H1 (cell line): ENCODE measurements at regions not wholly inside any gene's neighbourhood (a gene's known extent, or its start where the extent isn't known, plus 50 kb on each side); places are given as distances from the start of the nearest gene placed in this dataset.
"Not testable (repeated sequence)": the region's sequence is repeated elsewhere in the genome, so short reads cannot be mapped to it uniquely, and the experiment has no call there.

Experiments
- CTCF ChIA-PET: fragments of 300-600 bp; sonication (Branson Sonifier 250); formaldehyde crosslinking; loops from one replicate; lab custom pipeline; 2021; ENCODE audit not compliant: partially characterized antibody; lab: Charles Lee
- POLR2A ChIA-PET: fragments of 300-600 bp; sonication (Branson Sonifier 250); formaldehyde crosslinking; loops from one replicate; lab custom pipeline; 2021; ENCODE audit warnings: inconsistent platforms; ENCODE audit not compliant: partially characterized antibody; lab: Charles Lee
- DNase-seq, 2 experiments: peaks; one replicate each; pipeline versions ENCODE4 v3.0.0 to v3.0.0-alpha.2; 2010 to 2022; ENCODE audit warnings: low spot score in 2 of 2, low read depth in 1 of 2, mixed read lengths in 1 of 2
- FAIRE-seq: peaks from 2 replicates; lab custom pipeline; 2011; peaks lifted over from hg19 to GRCh38; lab: Jason Lieb, UNC
- H2AFZ ChIP-seq: 2 replicates; pipeline ENCODE4 v1.8.1; 2012; ENCODE audit warnings: low read length, inconsistent platforms
- H2AK5ac ChIP-seq: 2 replicates; pipeline ENCODE4 v1.6.1; 2013; ENCODE audit warnings: low read depth, low read length
- H2BK120ac ChIP-seq: replicated peaks from 2 replicates; pipeline ENCODE3; 2013; ENCODE audit warnings: low read depth, low read length, inconsistent platforms
- H2BK12ac ChIP-seq: 2 replicates; pipeline ENCODE4 v1.6.1; 2013; ENCODE audit warnings: low read depth, low read length
- H2BK15ac ChIP-seq: 2 replicates; pipeline ENCODE4 v1.6.1; 2013; ENCODE audit warnings: low read length
- H2BK20ac ChIP-seq: 2 replicates; pipeline ENCODE4 v1.6.1; 2013; ENCODE audit warnings: low read length
- H2BK5ac ChIP-seq: 2 replicates; pipeline ENCODE4 v1.6.1; 2013; ENCODE audit warnings: low read depth, low read length
- H3K14ac ChIP-seq: 2 replicates; pipeline ENCODE4 v1.6.1; 2013; ENCODE audit warnings: inconsistent platforms; ENCODE audit not compliant: insufficient read length
- H3K18ac ChIP-seq: 2 replicates; pipeline ENCODE4 v1.6.1; 2013; ENCODE audit warnings: low read length; ENCODE audit errors: extremely low read depth
- H3K23ac ChIP-seq: 2 replicates; pipeline ENCODE4 v1.6.1; 2013; ENCODE audit warnings: inconsistent platforms; ENCODE audit not compliant: insufficient read length
- H3K23me2 ChIP-seq: 2 replicates; pipeline ENCODE4 v1.6.1; 2013; ENCODE audit warnings: low read depth, low read length
- H3K27ac ChIP-seq: 2 replicates; pipeline ENCODE4 v1.6.1; 2011; ENCODE audit warnings: low read depth, low read length, inconsistent platforms
- H3K27me3 ChIP-seq, 4 experiments: replicated peaks in 1 of 4; 1 replicate in 1 of 4; 2 replicates in 3 of 4; pipeline versions ENCODE4 v1.6.1 to v1.8.1; 2011 to 2013; ENCODE audit warnings: low read length in 3 of 4, mild to moderate bottlenecking in 3 of 4, inconsistent platforms in 2 of 4, mixed read lengths in 2 of 4, moderate library complexity in 1 of 4; ENCODE audit not compliant: control insufficient read depth in 3 of 4, insufficient read depth in 3 of 4; ENCODE audit errors: extremely low read depth in 1 of 4
- H3K36me3 ChIP-seq, 4 experiments: 2 replicates each; pipeline versions ENCODE4 v1.6.1 to v1.8.1; 2011 to 2013; ENCODE audit warnings: mild to moderate bottlenecking in 4 of 4, low read length in 3 of 4, moderate library complexity in 2 of 4, control low read depth in 1 of 4, inconsistent platforms in 1 of 4; ENCODE audit not compliant: insufficient read depth in 4 of 4, control insufficient read depth in 2 of 4
- H3K4ac ChIP-seq: replicated peaks from 2 replicates; pipeline ENCODE3; 2013; ENCODE audit warnings: low read length, low read depth, mixed read lengths, inconsistent platforms; ENCODE audit not compliant: insufficient read length
- H3K4me1 ChIP-seq, 4 experiments: replicated peaks in 1 of 4; 1 replicate in 1 of 4; 2 replicates in 3 of 4; pipeline versions ENCODE4 v1.6.1 to v1.8.1; 2011 to 2013; ENCODE audit warnings: low read length in 3 of 4, inconsistent platforms in 2 of 4, mixed read lengths in 1 of 4; ENCODE audit not compliant: insufficient read depth in 4 of 4, control insufficient read depth in 3 of 4
- H3K4me2 ChIP-seq, 2 experiments: 2 replicates each; pipeline versions ENCODE4 v1.6.1 to v1.8.1; 2011 to 2013; ENCODE audit warnings: low read depth in 2 of 2, low read length in 2 of 2, control low read depth in 1 of 2, inconsistent platforms in 1 of 2, mild to moderate bottlenecking in 1 of 2; ENCODE audit not compliant: insufficient read depth in 1 of 2
- H3K4me3 ChIP-seq, 4 experiments: fragments of 200-600, 300-600 bp in 1 of 4; sonication (generic), shearing (Covaris generic), sonication (Bioruptor Twin) in 1 of 4; 2 replicates each; pipeline versions ENCODE4 v1.5.1 to v1.8.1; 2011 to 2016; ENCODE audit warnings: low read length in 4 of 4, low read depth in 3 of 4, control low read depth in 2 of 4, inconsistent platforms in 2 of 4, mild to moderate bottlenecking in 2 of 4, mixed read lengths in 1 of 4, moderate library complexity in 1 of 4; ENCODE audit not compliant: insufficient read depth in 2 of 4; ENCODE audit errors: extremely low read depth in 1 of 4
- H3K56ac ChIP-seq: replicated peaks from 2 replicates; pipeline ENCODE3; 2013; ENCODE audit warnings: low read depth, mild to moderate bottlenecking, mixed read lengths, low read length, inconsistent platforms; ENCODE audit not compliant: insufficient read length
- H3K79me1 ChIP-seq: 2 replicates; pipeline ENCODE4 v1.6.1; 2013; ENCODE audit warnings: low read depth, low read length, control low read depth
- H3K79me2 ChIP-seq, 2 experiments: 2 replicates each; pipeline versions ENCODE4 v1.6.1 to v1.8.1; 2012 to 2013; ENCODE audit warnings: low read length in 2 of 2, mild to moderate bottlenecking in 2 of 2, inconsistent platforms in 1 of 2; ENCODE audit not compliant: insufficient read depth in 2 of 2, control insufficient read depth in 1 of 2
- H3K9ac ChIP-seq, 4 experiments: replicated peaks in 1 of 4; 1 replicate in 1 of 4; 2 replicates in 3 of 4; pipeline versions ENCODE4 v1.6.1 to v1.8.1; 2011 to 2013; ENCODE audit warnings: low read depth in 3 of 4, low read length in 3 of 4, control low read depth in 2 of 4, mild to moderate bottlenecking in 2 of 4, moderate library complexity in 2 of 4, inconsistent platforms in 1 of 4; ENCODE audit errors: extremely low read depth in 1 of 4
- H3K9me3 ChIP-seq, 2 experiments: 2 replicates each; pipeline versions ENCODE4 v1.6.1 to v1.8.1; 2012 to 2013; ENCODE audit warnings: mild to moderate bottlenecking in 2 of 2, moderate library complexity in 2 of 2, control low read depth in 1 of 2, inconsistent platforms in 1 of 2, low read depth in 1 of 2, low read length in 1 of 2, mixed read lengths in 1 of 2; ENCODE audit not compliant: insufficient read depth in 2 of 2
- H4K20me1 ChIP-seq, 2 experiments: replicated peaks in 1 of 2; 2 replicates each; pipeline versions ENCODE3 to v1.8.1; 2011 to 2013; ENCODE audit warnings: inconsistent platforms in 2 of 2, low read length in 2 of 2, mild to moderate bottlenecking in 1 of 2; ENCODE audit not compliant: insufficient read depth in 2 of 2, control insufficient read depth in 1 of 2
- H4K5ac ChIP-seq: 2 replicates; pipeline ENCODE4 v1.6.1; 2013; ENCODE audit warnings: low read length, low read depth, mixed read lengths, inconsistent platforms; ENCODE audit not compliant: insufficient read length
- H4K8ac ChIP-seq: 2 replicates; pipeline ENCODE4 v1.8.0; 2013; ENCODE audit warnings: mild to moderate bottlenecking, moderate library complexity, low read length, inconsistent platforms; ENCODE audit not compliant: insufficient read depth; ENCODE audit errors: extremely low read depth
- H4K91ac ChIP-seq: replicated peaks from 2 replicates; pipeline ENCODE3; 2013; ENCODE audit warnings: low read length, mixed read lengths, inconsistent platforms; ENCODE audit not compliant: insufficient read length
- WGBS, 2 experiments: shearing (Covaris generic) in 1 of 2; methylation state at CpG; one replicate each; pipeline versions ENCODE4 v1.1.6 to v1.1.7; 2013 to 2015; ENCODE audit warnings: low lambda C conversion rate in 2 of 2, mixed read lengths in 2 of 2, inconsistent platforms in 1 of 2, low coverage in 1 of 2, missing lambda C conversion rate in 1 of 2; ENCODE audit not compliant: insufficient replicate concordance in 2 of 2, insufficient coverage in 1 of 2, insufficient read length in 1 of 2; ENCODE audit errors: extremely low coverage in 1 of 2, missing lambda C conversion rate in 1 of 2; 5-methylcytosine and 5-hydroxymethylcytosine counted together

DNA sequence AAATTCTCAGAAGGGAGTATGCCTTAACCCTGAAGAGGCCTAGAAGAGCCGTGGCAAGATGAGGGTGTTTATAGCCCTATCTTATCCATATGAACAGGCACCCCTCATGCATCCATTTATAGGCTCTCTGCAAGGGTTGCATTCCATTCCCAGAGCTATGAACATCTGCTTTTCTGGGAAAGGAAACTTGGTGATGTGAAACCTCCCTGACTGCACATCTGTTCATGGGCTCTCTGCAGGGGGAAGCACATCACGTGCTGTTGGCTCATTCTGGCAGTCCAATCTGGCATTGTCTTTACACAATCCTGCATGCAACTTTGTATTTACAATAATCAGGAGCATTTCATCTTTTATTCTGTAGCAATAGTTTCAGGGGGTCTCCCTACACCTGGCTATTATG, 143.6 kb upstream of the API5 start:
- H3K9me3 ChIP-seq, result peaks cover 9 to 14% of the 10 kb centered on the region in 2 experiments; a peak in 1 of 4 replicates
- H4K8ac ChIP-seq, H2AK5ac ChIP-seq, H3K14ac ChIP-seq, H2AFZ ChIP-seq, H2BK5ac ChIP-seq, DNase-seq, H3K23ac ChIP-seq, H3K36me3 ChIP-seq, H3K56ac ChIP-seq, H2BK15ac ChIP-seq, H4K91ac ChIP-seq, H3K23me2 ChIP-seq, H3K4me2 ChIP-seq, H4K20me1 ChIP-seq, H3K4me1 ChIP-seq, H2BK120ac ChIP-seq, H3K4ac ChIP-seq, H3K27ac ChIP-seq, H3K4me3 ChIP-seq, FAIRE-seq, POLR2A ChIA-PET, H2BK20ac ChIP-seq, H3K79me1 ChIP-seq, H2BK12ac ChIP-seq, H3K18ac ChIP-seq, H3K27me3 ChIP-seq, H4K5ac ChIP-seq, H3K9ac ChIP-seq, H3K79me2 ChIP-seq: not testable (repeated sequence)
- 73% methylated on average over 2 of the region's 2 CpGs; no CpG with 5 or more reads in 1 of the 2 experiments for WGBS, 2 experiments
- CTCF ChIA-PET, result interaction anchor here (1.2 kb wide), 1 partner anchor 194 kb away, joined by 3 read pairs; no protein-coding TSS in a partner anchor
